HG03066 (cell line): ENCODE measurements at regions not wholly inside any gene's neighbourhood (a gene's known extent, or its start where the extent isn't known, plus 50 kb on each side); places are given as distances from the start of the nearest gene placed in this dataset.
"Not testable (repeated sequence)": the region's sequence is repeated elsewhere in the genome, so short reads cannot be mapped to it uniquely, and the experiment has no call there.

Experiments used
- ATAC-seq: cut with Tn5 transposase; IDR thresholded peaks from one replicate; pipeline ENCODE4 v1.9.1; 2021; ENCODE audit warnings: low read depth; ENCODE audit not compliant: unreplicated experiment

- ATAC-seq, result no peak
These were observed 198.2 kb downstream of the ADCYAP1 start for GRCh38 chr18:1102848-1103247.

GRCh38 chr18:1103537-1103936, 198.9 kb downstream of the ADCYAP1 start:
- no peak for ATAC-seq

GRCh38 chr18:1104181-1104881, 199.7 kb downstream of the ADCYAP1 start:
- no peak for ATAC-seq

GRCh38 chr18:1124495-1124894, 219.8 kb downstream of the ADCYAP1 start:
- ATAC-seq, result no peak

GRCh38 chr18:1133541-1133940, 228.9 kb downstream of the ADCYAP1 start:
- no peak for ATAC-seq

- no peak for ATAC-seq
These were observed 243.1 kb downstream of the ADCYAP1 start for GRCh38 chr18:1147730-1148129.

- no peak for ATAC-seq
These were observed 245.0 kb downstream of the ADCYAP1 start for GRCh38 chr18:1149709-1150108.

GRCh38 chr18:1150344-1150743, 245.7 kb downstream of the ADCYAP1 start:
- ATAC-seq, result no peak

- ATAC-seq, result not testable (repeated sequence)
These were observed 248.3 kb downstream of the ADCYAP1 start for GRCh38 chr18:1152958-1153357.

- no peak for ATAC-seq
These were observed 268.9 kb downstream of the ADCYAP1 start for GRCh38 chr18:1173593-1173992.

GRCh38 chr18:1177232-1177631, 272.6 kb downstream of the ADCYAP1 start:
- ATAC-seq, result no peak

- ATAC-seq, result no peak
These were observed 286.7 kb downstream of the ADCYAP1 start for GRCh38 chr18:1191341-1191740.

GRCh38 chr18:1213126-1213525, 308.5 kb downstream of the ADCYAP1 start:
- ATAC-seq, result no peak

GRCh38 chr18:1222880-1223279, 318.2 kb downstream of the ADCYAP1 start:
- ATAC-seq, result no peak

GRCh38 chr18:1227025-1227424, 322.4 kb downstream of the ADCYAP1 start:
- no peak for ATAC-seq

GRCh38 chr18:1229634-1230033, 325.0 kb downstream of the ADCYAP1 start:
- ATAC-seq, result no peak

- no peak for ATAC-seq
These were observed 328.2 kb downstream of the ADCYAP1 start for GRCh38 chr18:1232867-1233266.

- no peak for ATAC-seq
These were observed 336.0 kb downstream of the ADCYAP1 start for GRCh38 chr18:1240701-1241100.

- no peak for ATAC-seq
These were observed 339.9 kb downstream of the ADCYAP1 start for GRCh38 chr18:1244397-1245122.

GRCh38 chr18:1246827-1247226, 342.2 kb downstream of the ADCYAP1 start:
- no peak for ATAC-seq

- no peak for ATAC-seq
These were observed 347.9 kb downstream of the ADCYAP1 start for GRCh38 chr18:1252534-1252933.

- no peak for ATAC-seq
These were observed 348.3 kb downstream of the ADCYAP1 start for GRCh38 chr18:1252936-1253335.
